Chondrocyte (in vitro differentiated cells): ENCODE measurements at regions not wholly inside any gene's neighbourhood (a gene's known extent, or its start where the extent isn't known, plus 50 kb on each side); places are given as distances from the start of the nearest gene placed in this dataset.

Experiments
- DNase-seq: peaks from one replicate; pipeline ENCODE4 v3.0.0; 2021; ENCODE audit warnings: mixed read lengths, low spot score
- H3K27ac Mint-ChIP-seq: one replicate; pipeline ENCODE4 v1.8.0; 2021; ENCODE audit warnings: mild to moderate bottlenecking, moderate library complexity, mixed read lengths; ENCODE audit not compliant: unreplicated experiment
- H3K27me3 Mint-ChIP-seq: 2 replicates; pipeline ENCODE4 v1.8.0; 2021; ENCODE audit warnings: low read depth, mixed read lengths
- H3K36me3 Mint-ChIP-seq: 2 replicates; pipeline ENCODE4 v1.8.0; 2021; ENCODE audit warnings: low read depth, mixed read lengths
- H3K4me1 Mint-ChIP-seq: 2 replicates; pipeline ENCODE4 v1.8.0; 2021; ENCODE audit warnings: low read depth, mild to moderate bottlenecking, mixed read lengths
- H3K4me3 Mint-ChIP-seq: one replicate; pipeline ENCODE4 v1.8.0; 2021; ENCODE audit warnings: mild to moderate bottlenecking, moderate library complexity, mixed read lengths; ENCODE audit not compliant: unreplicated experiment
- H3K9me3 Mint-ChIP-seq: 2 replicates; pipeline ENCODE4 v1.8.0; 2021; ENCODE audit warnings: low read depth, mixed read lengths
- CTCF ChIP-seq: fragments of 200-600 bp; sonication (generic); IDR thresholded peaks from 2 replicates; pipeline ENCODE4 v1.5.0; 2021; ENCODE audit warnings: antibody characterized with exemption, mild to moderate bottlenecking, moderate library complexity

- Mint-ChIP-seq H3K36me3 (peaks cover 9% of the 10 kb centered on the region), H3K4me1 (peaks cover 4% of the 10 kb centered on the region), H3K27me3 (no peaks in the 10 kb centered on the region), H3K4me3 (no peak overlapping the region), H3K27ac (no peak overlapping the region), H3K9me3 (peaks cover 20% of the 10 kb centered on the region)
- no peak for TF ChIP-seq CTCF
- DNase-seq, result no peak
These were observed 177.7 kb downstream of the NHLRC3 start for GRCh38 chr13:39215971-39216370.

- no peak for DNase-seq
- Mint-ChIP-seq H3K4me3 (no peak overlapping the region), H3K27ac (no peak overlapping the region), H3K27me3 (no peaks in the 10 kb centered on the region), H3K9me3 (peaks cover 16% of the 10 kb centered on the region), H3K4me1 (no peaks in the 10 kb centered on the region), H3K36me3 (peaks cover 6% of the 10 kb centered on the region)
- no peak for TF ChIP-seq CTCF
These were observed 179.2 kb downstream of the NHLRC3 start for GRCh38 chr13:39217471-39217870.

- DNase-seq, result no peak
- Mint-ChIP-seq H3K4me3 (no peak overlapping the region), H3K9me3 (peaks cover 8% of the 10 kb centered on the region), H3K27me3 (no peaks in the 10 kb centered on the region), H3K4me1 (peaks cover 12% of the 10 kb centered on the region), H3K27ac (no peak overlapping the region), H3K36me3 (no peaks in the 10 kb centered on the region)
- TF ChIP-seq CTCF, result no peak
These were observed 186.5 kb downstream of the NHLRC3 start for GRCh38 chr13:39224671-39225240.

GRCh38 chr13:39225860-39226259 lies 187.6 kb downstream of the NHLRC3 start:
- peaks cover 5% of the 10 kb centered on the region for H3K9me3 Mint-ChIP-seq
- DNase-seq, result no peak
- no peaks in the 10 kb centered on the region for H3K27me3 Mint-ChIP-seq
- TF ChIP-seq CTCF, result no peak
- no peak overlapping the region for H3K27ac Mint-ChIP-seq
- no peaks in the 10 kb centered on the region for H3K36me3 Mint-ChIP-seq
- H3K4me1 Mint-ChIP-seq, result peaks cover 12% of the 10 kb centered on the region
- H3K4me3 Mint-ChIP-seq, result no peak overlapping the region

GRCh38 chr13:39226359-39226758 lies 188.1 kb downstream of the NHLRC3 start:
- Mint-ChIP-seq H3K9me3 (peaks cover 5% of the 10 kb centered on the region), H3K27ac (no peak overlapping the region), H3K27me3 (peaks cover 1% of the 10 kb centered on the region), H3K4me3 (no peak overlapping the region), H3K36me3 (no peaks in the 10 kb centered on the region), H3K4me1 (peaks cover 12% of the 10 kb centered on the region)
- DNase-seq, result no peak
- no peak for TF ChIP-seq CTCF
